HG03045 (cell line): ENCODE measurements at regions not wholly inside any gene's neighbourhood (a gene's known extent, or its start where the extent isn't known, plus 50 kb on each side); places are given as distances from the start of the nearest gene placed in this dataset.
"Not testable (repeated sequence)": the region's sequence is repeated elsewhere in the genome, so short reads cannot be mapped to it uniquely, and the experiment has no call there.

Source experiments
- ATAC-seq: cut with Tn5 transposase; IDR thresholded peaks from one replicate; pipeline ENCODE4 v1.9.1; 2021; ENCODE audit warnings: mild to moderate bottlenecking, moderate library complexity; ENCODE audit not compliant: unreplicated experiment

DNA sequence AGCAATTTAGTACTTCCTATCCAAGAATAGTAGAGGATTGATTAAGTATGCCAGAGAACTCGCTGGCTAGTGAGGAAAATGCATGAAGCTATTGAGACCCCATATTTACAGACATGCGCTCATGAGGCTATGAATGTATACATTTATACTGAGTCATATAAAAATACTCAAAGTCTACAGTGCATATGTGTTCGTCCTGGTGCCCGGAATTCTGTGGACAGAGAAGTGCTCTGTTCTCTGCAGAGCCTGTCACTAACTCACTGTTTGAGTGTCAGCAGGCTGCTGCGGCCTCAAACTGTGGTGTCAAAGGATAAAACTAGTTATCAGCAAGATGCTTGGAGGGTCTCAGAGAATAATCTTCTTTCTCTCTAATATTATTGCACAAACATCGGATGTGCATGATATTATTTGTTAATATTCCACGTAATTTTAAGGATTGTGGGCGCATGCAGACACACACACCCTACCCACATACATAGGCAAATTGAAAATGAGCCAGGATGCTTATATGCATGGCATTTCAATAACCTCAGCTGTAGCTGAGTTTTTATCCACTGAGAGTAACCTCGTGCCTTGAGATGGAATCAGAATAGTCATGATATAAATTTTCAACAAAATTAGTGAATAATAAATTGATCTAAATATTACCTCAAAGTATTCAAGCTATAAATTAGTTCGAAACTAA, 50.0 kb upstream of the TSC22D2 start:
- ATAC-seq: no peak

DNA sequence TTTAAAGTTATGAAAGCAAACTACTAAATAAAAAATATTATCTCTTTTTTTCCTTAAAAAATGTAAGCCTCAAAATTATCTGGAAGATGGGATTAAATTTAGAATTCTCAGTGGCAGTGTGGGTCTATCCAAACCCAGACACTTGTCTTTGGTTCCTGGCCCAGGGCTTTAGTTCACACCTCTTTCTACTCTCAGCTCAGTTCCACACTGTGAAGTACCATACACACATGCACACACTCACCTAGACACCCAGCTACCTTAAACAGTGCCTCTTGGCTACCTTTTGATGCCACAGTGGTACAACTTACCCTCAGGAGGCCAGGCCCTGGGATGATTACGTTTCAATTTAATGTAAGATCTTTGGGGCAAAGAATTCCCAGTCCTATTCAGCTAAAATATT, 51.0 kb upstream of the TSC22D2 start:
- no peak for ATAC-seq

- ATAC-seq: no peak
Measured at GRCh38 chr3:150355574-150355973, 52.5 kb upstream of the TSC22D2 start.

GRCh38 chr3:150352931-150353330, 55.2 kb upstream of the TSC22D2 start:
- no peak for ATAC-seq

- no peak for ATAC-seq
Measured at GRCh38 chr3:150351398-150351797, 56.7 kb upstream of the TSC22D2 start.

DNA sequence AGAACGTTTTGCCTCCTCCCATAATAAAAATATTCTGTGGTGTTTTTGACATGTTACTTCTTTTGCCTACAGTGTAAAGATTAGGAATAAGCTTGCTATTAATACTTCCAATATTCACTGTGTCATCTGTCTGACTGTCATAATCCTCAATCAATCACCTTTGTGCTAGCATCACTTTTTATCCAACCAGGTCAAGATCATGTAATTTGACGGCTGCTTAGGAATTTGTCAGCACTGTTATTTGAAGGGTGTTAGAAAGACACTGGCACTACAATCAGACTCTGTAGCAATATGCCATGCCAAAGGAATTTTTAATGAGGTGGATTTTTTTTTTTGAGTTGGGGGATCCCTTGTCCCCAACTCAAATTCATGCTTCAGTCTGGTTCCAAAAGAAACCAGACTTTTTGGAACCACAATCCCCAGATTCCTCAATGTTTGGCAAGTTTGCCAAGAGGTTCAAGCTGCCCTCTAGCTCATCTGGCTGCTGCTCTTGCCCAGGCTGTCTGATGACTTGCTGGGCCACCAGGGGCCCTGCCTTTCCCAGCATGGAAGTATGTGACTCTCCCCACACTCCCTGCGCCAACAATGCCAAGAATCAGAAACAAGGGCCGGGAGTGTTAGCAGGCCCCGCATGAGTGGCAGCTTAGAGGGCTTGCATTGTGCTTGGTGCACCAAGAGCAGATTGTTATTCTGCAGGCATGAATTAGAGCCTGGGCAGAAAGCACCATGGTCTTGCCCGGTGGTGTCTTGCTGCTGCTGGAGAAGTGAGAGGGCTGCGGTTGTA, 58.6 kb upstream of the TSC22D2 start:
- no peak for ATAC-seq

DNA sequence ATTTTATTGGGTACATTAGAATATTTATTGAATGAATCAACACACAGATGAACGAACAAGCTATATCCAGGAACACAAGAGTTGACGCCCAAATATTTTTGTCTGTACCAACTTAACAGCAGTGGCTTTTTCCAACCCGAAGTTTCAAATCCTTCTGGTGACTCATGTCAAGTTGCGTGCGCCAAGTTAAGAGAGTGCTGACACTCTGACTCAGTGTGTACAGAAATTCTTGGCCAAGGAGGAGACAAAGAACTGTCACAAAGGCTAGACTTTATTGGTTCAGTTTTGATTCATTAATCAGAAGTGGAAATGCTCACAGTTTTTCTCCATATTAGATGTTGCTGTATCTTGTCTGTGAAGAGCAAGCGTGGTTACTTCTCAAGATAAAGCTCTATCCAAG, 59.6 kb upstream of the TSC22D2 start:
- ATAC-seq: no peak

- ATAC-seq: no peak
Measured at GRCh38 chr3:150346981-150347863, 60.9 kb upstream of the TSC22D2 start.

GRCh38 chr3:150346266-150346665, 61.8 kb upstream of the TSC22D2 start:
- no peak for ATAC-seq

- ATAC-seq: no peak
Measured at GRCh38 chr3:150345021-150345538, 63.0 kb upstream of the TSC22D2 start.

GRCh38 chr3:150344079-150344759, 63.9 kb upstream of the TSC22D2 start:
- ATAC-seq: no peak

- no peak for ATAC-seq
Measured at GRCh38 chr3:150342896-150343467, 65.1 kb upstream of the TSC22D2 start.

DNA sequence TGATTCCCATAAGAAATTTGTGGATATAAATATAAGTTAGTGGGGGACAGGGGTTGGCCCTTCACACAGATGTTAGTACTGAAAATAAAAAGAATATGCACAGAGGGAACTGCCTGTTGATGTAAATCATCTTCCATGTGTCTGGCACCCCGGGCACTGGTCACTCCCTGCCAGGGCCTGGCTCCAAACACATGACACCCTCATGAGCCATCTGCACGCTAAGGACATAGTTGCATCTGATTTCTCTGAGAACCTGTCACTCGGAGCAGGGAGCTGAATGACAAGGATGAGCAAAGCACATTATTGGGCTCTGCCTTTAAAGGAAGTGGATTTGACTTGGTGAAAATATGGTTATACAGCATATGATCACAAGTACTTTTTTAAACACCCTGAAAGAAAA, 66.2 kb upstream of the TSC22D2 start:
- ATAC-seq: no peak

DNA sequence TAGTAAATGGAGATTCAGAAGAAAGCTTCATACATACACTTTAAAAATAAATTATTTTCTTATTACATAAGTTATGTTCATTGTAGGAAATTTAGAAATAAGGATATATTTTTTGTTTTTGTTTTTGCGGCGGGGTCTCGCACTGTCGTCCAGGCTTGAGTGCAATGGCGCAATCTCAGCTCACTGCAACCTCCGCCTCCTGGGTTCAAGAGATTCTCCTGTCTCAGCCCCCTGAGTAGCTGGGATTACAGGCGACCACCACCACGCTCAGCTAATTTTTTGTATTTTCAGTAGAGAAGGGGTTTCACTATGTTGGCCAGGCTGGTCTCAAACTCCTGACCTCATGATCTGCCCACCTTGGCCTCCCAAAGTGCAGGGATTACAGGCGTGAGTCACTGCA, 71.7 kb upstream of the TSC22D2 start:
- ATAC-seq: not testable (repeated sequence)

GRCh38 chr3:150335631-150336030, 72.5 kb upstream of the TSC22D2 start:
- ATAC-seq: no peak

GRCh38 chr3:150334974-150335373, 73.1 kb upstream of the TSC22D2 start:
- no peak for ATAC-seq

DNA sequence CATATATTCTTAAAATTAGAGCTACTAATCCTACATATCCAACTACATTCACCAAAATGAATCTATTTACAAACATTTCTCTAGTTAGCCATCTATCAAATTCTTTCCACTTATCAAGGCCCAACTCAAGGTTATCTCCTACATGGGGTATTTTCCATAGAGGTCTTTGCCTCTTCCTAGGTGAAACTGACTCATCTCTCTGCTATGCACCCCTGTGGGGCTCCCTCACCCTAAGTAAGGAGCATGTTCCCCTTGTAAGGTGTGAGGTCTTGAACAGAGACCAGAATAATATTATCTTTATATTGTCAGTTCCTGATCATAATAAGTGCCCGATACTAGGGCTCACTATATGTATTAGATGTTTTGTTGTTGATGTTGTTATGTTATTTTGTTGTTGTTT, 74.6 kb upstream of the TSC22D2 start:
- ATAC-seq: no peak

DNA sequence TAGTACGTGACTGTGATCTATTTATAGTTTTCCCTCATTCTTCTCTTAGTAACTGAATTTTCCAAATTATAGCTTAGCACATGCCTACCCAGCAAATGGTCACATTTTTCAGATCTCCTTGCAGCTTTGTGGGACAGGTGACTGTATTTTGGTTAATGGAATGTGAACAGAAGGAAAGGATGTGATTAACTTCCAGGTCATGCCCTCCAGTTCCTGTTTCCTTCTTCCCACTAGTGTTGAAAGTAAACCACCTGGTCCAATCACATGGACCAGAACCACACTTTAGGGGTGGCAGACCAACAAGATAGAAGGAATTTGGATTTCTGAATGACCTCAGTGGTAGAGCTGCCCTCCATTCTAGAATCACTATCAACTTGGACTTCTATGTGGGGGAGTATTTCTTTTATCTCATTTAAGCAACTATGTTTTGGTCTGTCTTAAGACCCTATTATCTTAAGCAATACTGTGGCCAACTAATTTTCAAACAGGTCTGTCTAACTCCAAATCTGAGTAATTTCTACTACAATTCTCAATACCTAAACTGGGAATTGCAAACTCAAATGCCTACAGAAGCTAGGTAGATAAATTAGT, 76.0 kb upstream of the TSC22D2 start:
- ATAC-seq: no peak

GRCh38 chr3:150330872-150331271, 77.2 kb upstream of the TSC22D2 start:
- ATAC-seq: no peak

DNA sequence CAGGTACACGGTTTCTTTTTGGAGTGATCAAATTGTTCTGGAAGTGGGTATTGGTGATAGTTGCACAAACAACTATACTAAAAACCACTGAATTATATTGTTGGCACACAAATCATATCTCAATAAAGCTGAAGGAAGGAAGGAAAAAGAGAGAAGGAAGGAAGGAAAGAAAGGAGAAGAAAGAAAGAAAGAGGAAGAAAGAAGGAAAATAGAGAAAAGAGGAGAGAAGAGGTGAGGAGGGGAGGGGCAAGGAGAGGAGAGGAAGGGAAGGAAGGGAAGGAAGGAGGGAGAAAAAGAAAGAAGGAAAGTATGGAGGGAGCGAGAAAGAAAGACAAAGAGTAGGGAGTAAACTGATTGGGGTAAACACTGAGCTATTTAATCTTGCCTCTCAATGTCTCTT, 77.9 kb upstream of the TSC22D2 start:
- no peak for ATAC-seq
